SK-N-SH (cell line): ENCODE measurements at regions not wholly inside any gene's neighbourhood (a gene's known extent, or its start where the extent isn't known, plus 50 kb on each side); places are given as distances from the start of the nearest gene placed in this dataset.

Source experiments
- CTCF ChIA-PET: fragments of 300-600, 350-600 bp; formaldehyde crosslinking; extraction: SDS; loops from one replicate; lab custom pipeline; 2021; lab: Yijun Ruan, JAX
- POLR2A ChIA-PET: fragments of 350-600 bp; sonication (Branson Sonifier 250); formaldehyde crosslinking; extraction: SDS; loops from one replicate; lab custom pipeline; 2020; ENCODE audit warnings: antibody characterized with exemption, inconsistent platforms; lab: Yijun Ruan, JAX
- DNase-seq: peaks from one replicate; pipeline ENCODE4 v3.0.0; 2012
- H2AFZ ChIP-seq: fragments of 200-600 bp; sonication (generic); 2 replicates; pipeline ENCODE4 v1.8.1; 2016; ENCODE audit warnings: antibody characterized with exemption, mild to moderate bottlenecking, low read depth
- H3F3A ChIP-seq: fragments of 200-600 bp; sonication (generic); replicated peaks from 2 replicates; pipeline ENCODE3; 2016; ENCODE audit warnings: antibody characterized with exemption, mild to moderate bottlenecking; ENCODE audit not compliant: insufficient read depth
- H3K27ac ChIP-seq, 2 experiments: fragments of 200-500 bp in 1 of 2; fragments of 200-600 bp in 1 of 2; sonication (Bioruptor generic) in 1 of 2; sonication (generic), shearing (Covaris generic) in 1 of 2; 2 replicates each; pipeline versions ENCODE4 v1.5.1 to v1.6.1; 2014 to 2016; ENCODE audit warnings: low read depth in 2 of 2, inconsistent platforms in 1 of 2, low read length in 1 of 2, mild to moderate bottlenecking in 1 of 2, mixed read lengths in 1 of 2
- H3K27me3 ChIP-seq: fragments of 200-600 bp; sonication (generic), shearing (Covaris generic); 2 replicates; pipeline ENCODE4 v1.6.1; 2016; ENCODE audit warnings: mixed run types; ENCODE audit not compliant: insufficient read depth
- H3K36me3 ChIP-seq, 2 experiments: fragments of 200-500 bp in 1 of 2; fragments of 200-600 bp in 1 of 2; sonication (Bioruptor generic) in 1 of 2; sonication (generic) in 1 of 2; replicated peaks in 1 of 2; 2 replicates each; pipeline versions ENCODE3 to v1.5.1; 2014 to 2016; ENCODE audit warnings: low read length in 1 of 2, mild to moderate bottlenecking in 1 of 2; ENCODE audit not compliant: insufficient read depth in 2 of 2, control insufficient read depth in 1 of 2
- H3K4me1 ChIP-seq, 2 experiments: fragments of 200-500 bp in 1 of 2; fragments of 200-600 bp in 1 of 2; sonication (Bioruptor generic) in 1 of 2; sonication (generic), shearing (Covaris generic) in 1 of 2; 2 replicates each; pipeline versions ENCODE4 v1.5.1 to v1.6.1; 2014 to 2016; ENCODE audit warnings: low read depth in 1 of 2, low read length in 1 of 2, mixed run types in 1 of 2; ENCODE audit not compliant: insufficient read depth in 2 of 2, control insufficient read depth in 1 of 2
- H3K4me2 ChIP-seq: fragments of 200-600 bp; sonication (generic), shearing (Covaris generic); 2 replicates; pipeline ENCODE4 v1.6.1; 2017; ENCODE audit warnings: mixed run types
- H3K4me3 ChIP-seq, 2 experiments: fragments of 200-500 bp in 1 of 2; fragments of 200-600 bp in 1 of 2; sonication (Bioruptor generic) in 1 of 2; sonication (generic), shearing (Covaris generic) in 1 of 2; 2 replicates each; pipeline versions ENCODE4 v1.5.1 to v1.8.1; 2014 to 2016; ENCODE audit warnings: low read depth in 2 of 2, inconsistent platforms in 1 of 2, low read length in 1 of 2, mild to moderate bottlenecking in 1 of 2, mixed read lengths in 1 of 2, moderate library complexity in 1 of 2
- H3K79me2 ChIP-seq: fragments of 200-600 bp; sonication (generic); 2 replicates; pipeline ENCODE4 v1.8.1; 2017; ENCODE audit warnings: mild to moderate bottlenecking; ENCODE audit not compliant: insufficient read depth
- H3K9ac ChIP-seq: fragments of 200-600 bp; sonication (generic); 2 replicates; pipeline ENCODE4 v1.6.1; 2017; ENCODE audit warnings: mixed run types
- H3K9me2 ChIP-seq: fragments of 200-600 bp; sonication (generic); 2 replicates; pipeline ENCODE4 v1.6.1; 2017; ENCODE audit warnings: mixed run types
- H3K9me3 ChIP-seq: fragments of 200-600 bp; sonication (generic); 2 replicates; pipeline ENCODE4 v1.6.1; 2017; ENCODE audit warnings: mixed run types, mild to moderate bottlenecking, moderate library complexity
- H4K20me1 ChIP-seq: fragments of 200-600 bp; sonication (generic); 2 replicates; pipeline ENCODE4 v1.6.1; 2017; ENCODE audit warnings: mild to moderate bottlenecking, mixed run types; ENCODE audit not compliant: insufficient read depth
- ELF1 ChIP-seq: IDR thresholded peaks from 2 replicates; pipeline ENCODE4 v1.4.0; 2012
- FOXJ3 ChIP-seq: sonication (generic); formaldehyde crosslinking; IDR thresholded peaks from 2 replicates; pipeline ENCODE4 v1.5.1; 2020; ENCODE audit warnings: mild to moderate bottlenecking, missing genetic modification reagents
- FOXM1 ChIP-seq: IDR thresholded peaks from 2 replicates; pipeline ENCODE4 v1.4.0; 2012; ENCODE audit warnings: low read depth, mild to moderate bottlenecking
- GABPA ChIP-seq: IDR thresholded peaks from 2 replicates; pipeline ENCODE4 v1.4.0; 2012; ENCODE audit warnings: low read depth, mild to moderate bottlenecking
- GATA2 ChIP-seq: sonication (generic); formaldehyde crosslinking; IDR thresholded peaks from 2 replicates; pipeline ENCODE4 v1.5.0; 2020; ENCODE audit warnings: mild to moderate bottlenecking, missing genetic modification reagents
- JUND ChIP-seq: IDR thresholded peaks from 2 replicates; pipeline ENCODE4 v1.4.0; 2012
- PBX3 ChIP-seq: IDR thresholded peaks from 2 replicates; pipeline ENCODE4; 2012
- POLR2AphosphoS5 ChIP-seq: IDR thresholded peaks from 2 replicates; pipeline ENCODE4 v1.6.1; 2012; ENCODE audit warnings: low read depth, low read length
- RFX5 ChIP-seq: IDR thresholded peaks from 2 replicates; pipeline ENCODE4 v1.6.1; 2012; ENCODE audit warnings: mild to moderate bottlenecking, improper control_type of control experiment, low read length
- SMC3 ChIP-seq: IDR thresholded peaks from 2 replicates; pipeline ENCODE4 v1.6.1; 2012; ENCODE audit warnings: low read depth, low read length, improper control_type of control experiment
- USF1 ChIP-seq: IDR thresholded peaks from 2 replicates; pipeline ENCODE4 v1.4.0; 2012; ENCODE audit warnings: low read depth, borderline replicate concordance
- WGBS: methylation state at CpG from one replicate; pipeline ENCODE4 v1.1.6; 2017; ENCODE audit warnings: low lambda C conversion rate; 5-methylcytosine and 5-hydroxymethylcytosine counted together
- TF ChIP-seq, protein P1 (sequence below): fragments of 200-600 bp; sonication (generic); IDR thresholded peaks from 2 replicates; pipeline ENCODE4 v1.6.1; 2017; ENCODE audit warnings: antibody characterized with exemption, mild to moderate bottlenecking, moderate library complexity
- TF ChIP-seq, protein P2 (sequence below): fragments of 150-350 bp; IDR thresholded peaks from 2 replicates; pipeline ENCODE4 v1.6.1; 2016; ENCODE audit warnings: mild to moderate bottlenecking, low read depth, low read length

DNA sequence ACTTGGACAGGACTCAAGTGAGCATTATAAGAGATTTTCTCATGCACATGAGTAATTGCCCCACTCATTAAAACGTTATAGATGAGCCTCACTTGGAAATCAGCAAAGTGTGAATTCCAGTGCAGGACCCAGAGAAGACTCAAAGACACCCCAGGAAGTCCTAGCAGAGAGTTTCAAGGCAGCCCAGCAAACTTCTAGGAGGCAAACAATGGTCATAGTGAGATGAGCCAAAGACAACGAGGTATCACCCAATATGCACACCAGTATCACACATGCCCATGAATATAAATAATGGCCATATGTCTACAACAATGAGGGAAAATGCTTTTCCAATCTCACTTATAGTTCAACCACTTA lies 245.9 kb downstream of the ACTL7B start:
- H3K36me3 ChIP-seq = no peaks in the 10 kb centered on the region
- ChIA-PET CTCF (no interaction called here), POLR2A (no interaction called here)
- no peak overlapping the region for H3K27ac ChIP-seq
- no peaks in the 10 kb centered on the region for H3F3A ChIP-seq
- H3K9ac ChIP-seq = no peak overlapping the region
- TF ChIP-seq FOXM1 = no peak
- H4K20me1 ChIP-seq = no peaks in the 10 kb centered on the region
- H3K9me3 ChIP-seq = no peaks in the 10 kb centered on the region
- H3K79me2 ChIP-seq = no peaks in the 10 kb centered on the region
- no peaks in the 10 kb centered on the region for H3K9me2 ChIP-seq
- H2AFZ ChIP-seq = no peak overlapping the region
- no peak for DNase-seq
- H3K4me3 ChIP-seq = no peak overlapping the region
- H3K4me2 ChIP-seq = no peak overlapping the region
- H3K4me1 ChIP-seq = no peaks in the 10 kb centered on the region
- H3K27me3 ChIP-seq = peaks cover 14% of the 10 kb centered on the region; the same call in 1 of the 2 replicates
- WGBS = 0% methylated on average over 2 of the region's 2 CpGs

DNA sequence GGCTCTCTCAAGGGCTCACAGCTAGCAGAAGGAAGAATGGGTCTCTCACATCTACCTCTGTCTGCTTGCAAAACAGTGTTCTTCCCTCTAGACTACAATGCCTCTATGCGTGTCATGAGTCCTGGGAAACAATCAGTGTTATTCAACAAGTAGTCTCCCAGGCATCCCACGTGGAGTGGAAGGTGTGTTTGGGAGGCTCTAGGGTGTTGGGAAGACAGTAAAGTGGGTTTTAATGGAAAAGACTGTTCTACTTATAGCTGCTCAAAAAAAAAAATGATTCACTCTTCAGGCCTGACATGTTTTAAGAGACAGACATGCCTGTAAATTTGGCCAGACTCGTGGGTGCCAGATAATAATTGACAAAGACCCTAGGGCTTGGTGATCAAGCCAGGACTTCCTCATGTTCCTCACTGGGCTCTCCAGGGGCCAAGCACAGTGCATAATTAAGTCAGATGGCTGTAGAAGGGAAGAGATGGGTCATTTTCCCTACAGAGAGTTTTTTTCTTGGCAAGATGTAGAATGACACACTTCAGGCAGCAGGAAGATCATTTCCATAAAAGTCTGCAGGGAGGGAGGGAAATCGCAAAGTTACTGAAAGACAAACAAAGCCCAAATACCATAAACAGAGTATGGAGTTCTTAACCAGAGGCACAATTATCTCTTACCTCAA lies 246.4 kb downstream of the ACTL7B start:
- WGBS = 8% methylated on average over 4 of the region's 4 CpGs
- H3K9me2 ChIP-seq = no peaks in the 10 kb centered on the region
- no peaks in the 10 kb centered on the region for H3K79me2 ChIP-seq
- H2AFZ ChIP-seq = no peak overlapping the region
- no peaks in the 10 kb centered on the region for H3F3A ChIP-seq
- H3K36me3 ChIP-seq = no peaks in the 10 kb centered on the region
- H3K4me3 ChIP-seq = no peak overlapping the region
- peaks cover 14% of the 10 kb centered on the region; the same call in 1 of the 2 replicates for H3K27me3 ChIP-seq
- no peak overlapping the region for H3K4me2 ChIP-seq
- no peaks in the 10 kb centered on the region for H3K9me3 ChIP-seq
- ChIA-PET CTCF (interaction anchor here (0.6 to 0.7 kb wide), 2 partner anchors 40 to 1355 kb away, joined by 3 read pairs; no protein-coding TSS in a partner anchor), POLR2A (no interaction called here)
- H3K4me1 ChIP-seq = no peaks in the 10 kb centered on the region
- H3K9ac ChIP-seq = no peak overlapping the region
- no peak overlapping the region for H3K27ac ChIP-seq
- no peaks in the 10 kb centered on the region for H4K20me1 ChIP-seq
- DNase-seq = no peak
- TF ChIP-seq SMC3 (no peak), POLR2AphosphoS5 (no peak), USF1 (no peak), FOXJ3 (CRISPR knock-in tag) (no peak), ELF1 (no peak), JUND (no peak), GABPA (no peak), PBX3 (no peak), RFX5 (no peak), GATA2 (CRISPR knock-in tag) (no peak)
- TF ChIP-seq, protein P1, sequence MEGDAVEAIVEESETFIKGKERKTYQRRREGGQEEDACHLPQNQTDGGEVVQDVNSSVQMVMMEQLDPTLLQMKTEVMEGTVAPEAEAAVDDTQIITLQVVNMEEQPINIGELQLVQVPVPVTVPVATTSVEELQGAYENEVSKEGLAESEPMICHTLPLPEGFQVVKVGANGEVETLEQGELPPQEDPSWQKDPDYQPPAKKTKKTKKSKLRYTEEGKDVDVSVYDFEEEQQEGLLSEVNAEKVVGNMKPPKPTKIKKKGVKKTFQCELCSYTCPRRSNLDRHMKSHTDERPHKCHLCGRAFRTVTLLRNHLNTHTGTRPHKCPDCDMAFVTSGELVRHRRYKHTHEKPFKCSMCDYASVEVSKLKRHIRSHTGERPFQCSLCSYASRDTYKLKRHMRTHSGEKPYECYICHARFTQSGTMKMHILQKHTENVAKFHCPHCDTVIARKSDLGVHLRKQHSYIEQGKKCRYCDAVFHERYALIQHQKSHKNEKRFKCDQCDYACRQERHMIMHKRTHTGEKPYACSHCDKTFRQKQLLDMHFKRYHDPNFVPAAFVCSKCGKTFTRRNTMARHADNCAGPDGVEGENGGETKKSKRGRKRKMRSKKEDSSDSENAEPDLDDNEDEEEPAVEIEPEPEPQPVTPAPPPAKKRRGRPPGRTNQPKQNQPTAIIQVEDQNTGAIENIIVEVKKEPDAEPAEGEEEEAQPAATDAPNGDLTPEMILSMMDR = no peak
- TF ChIP-seq, protein P2, sequence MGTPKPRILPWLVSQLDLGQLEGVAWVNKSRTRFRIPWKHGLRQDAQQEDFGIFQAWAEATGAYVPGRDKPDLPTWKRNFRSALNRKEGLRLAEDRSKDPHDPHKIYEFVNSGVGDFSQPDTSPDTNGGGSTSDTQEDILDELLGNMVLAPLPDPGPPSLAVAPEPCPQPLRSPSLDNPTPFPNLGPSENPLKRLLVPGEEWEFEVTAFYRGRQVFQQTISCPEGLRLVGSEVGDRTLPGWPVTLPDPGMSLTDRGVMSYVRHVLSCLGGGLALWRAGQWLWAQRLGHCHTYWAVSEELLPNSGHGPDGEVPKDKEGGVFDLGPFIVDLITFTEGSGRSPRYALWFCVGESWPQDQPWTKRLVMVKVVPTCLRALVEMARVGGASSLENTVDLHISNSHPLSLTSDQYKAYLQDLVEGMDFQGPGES = no peak
